GM23338 (cell line): ENCODE measurements at regions not wholly inside any gene's neighbourhood (a gene's known extent, or its start where the extent isn't known, plus 50 kb on each side); places are given as distances from the start of the nearest gene placed in this dataset.

Source experiments
- ATAC-seq: fragments of 200-7000 bp; cut with Tn5 transposase; 3 replicates; pipeline ENCODE4 v1.9.1; 2020
- DNase-seq: peaks from one replicate; pipeline ENCODE4 v3.0.0-alpha.2; 2015; ENCODE audit warnings: low spot score
- H2AFZ ChIP-seq: fragments of 200-600 bp; sonication (generic); 2 replicates; pipeline ENCODE4 v1.8.0; 2016; ENCODE audit warnings: antibody characterized with exemption, mild to moderate bottlenecking, moderate library complexity
- H3F3A ChIP-seq: fragments of 200-600 bp; sonication (generic); replicated peaks from 2 replicates; pipeline ENCODE4 v1.8.0; 2017; ENCODE audit warnings: antibody characterized with exemption, mixed run types, low read depth
- H3K27ac ChIP-seq: fragments of 200-600 bp; sonication (generic); 2 replicates; pipeline ENCODE4 v1.6.1; 2016; ENCODE audit warnings: low read depth
- H3K27me3 ChIP-seq: fragments of 200-600 bp; sonication (generic); 2 replicates; pipeline ENCODE4 v1.8.0; 2016; ENCODE audit warnings: mild to moderate bottlenecking, mixed run types, moderate library complexity; ENCODE audit not compliant: insufficient read depth
- H3K36me3 ChIP-seq: fragments of 200-600 bp; sonication (generic); 2 replicates; pipeline ENCODE4 v1.8.0; 2016; ENCODE audit warnings: mild to moderate bottlenecking; ENCODE audit not compliant: insufficient read depth
- H3K4me1 ChIP-seq: fragments of 200-600 bp; sonication (generic); 2 replicates; pipeline ENCODE4 v1.8.0; 2016; ENCODE audit warnings: mild to moderate bottlenecking, moderate library complexity; ENCODE audit not compliant: insufficient read depth
- H3K4me2 ChIP-seq: fragments of 200-600 bp; sonication (generic); 2 replicates; pipeline ENCODE4 v1.7.1; 2017; ENCODE audit warnings: mixed run types
- H3K4me3 ChIP-seq: fragments of 200-600 bp; sonication (generic); 2 replicates; pipeline ENCODE4 v1.6.1; 2016; ENCODE audit warnings: mixed run types
- H3K79me2 ChIP-seq: fragments of 200-600 bp; sonication (generic); replicated peaks from 2 replicates; pipeline ENCODE4 v1.8.0; 2017; ENCODE audit warnings: mild to moderate bottlenecking; ENCODE audit not compliant: insufficient read depth
- H3K9me2 ChIP-seq: fragments of 200-600 bp; sonication (generic); 2 replicates; pipeline ENCODE4 v1.8.0; 2017; ENCODE audit not compliant: insufficient read depth
- H4K20me1 ChIP-seq: fragments of 200-600 bp; sonication (generic); replicated peaks from 2 replicates; pipeline ENCODE4 v1.8.0; 2017; ENCODE audit warnings: mild to moderate bottlenecking; ENCODE audit not compliant: insufficient read depth
- H3K27ac Mint-ChIP-seq: 2 replicates; pipeline ENCODE4 v1.8.0; 2020; ENCODE audit warnings: inconsistent platforms, mild to moderate bottlenecking, moderate library complexity, mixed read lengths
- H3K27me3 Mint-ChIP-seq: 3 replicates; pipeline ENCODE4 v1.8.0; 2022; ENCODE audit warnings: low read depth, mild to moderate bottlenecking, moderate library complexity, mixed read lengths, inconsistent platforms; ENCODE audit not compliant: insufficient read depth, poor library complexity
- H3K36me3 Mint-ChIP-seq: 3 replicates; pipeline ENCODE4 v1.8.0; 2021; ENCODE audit warnings: low read depth, mild to moderate bottlenecking, inconsistent platforms, moderate library complexity, mixed read lengths
- H3K4me1 Mint-ChIP-seq: 3 replicates; pipeline ENCODE4 v1.8.0; 2020; ENCODE audit warnings: mild to moderate bottlenecking, inconsistent platforms, mixed read lengths
- H3K4me3 Mint-ChIP-seq: 3 replicates; pipeline ENCODE4 v1.8.0; 2021; ENCODE audit warnings: moderate library complexity, mild to moderate bottlenecking, inconsistent platforms, mixed read lengths
- H3K9me3 Mint-ChIP-seq: 3 replicates; pipeline ENCODE4 v1.8.0; 2020; ENCODE audit warnings: moderate library complexity, mild to moderate bottlenecking, inconsistent platforms, mixed read lengths
- CREB1 ChIP-seq: fragments of 250-450 bp; sonication (Bioruptor Pico); IDR thresholded peaks from 2 replicates; pipeline ENCODE4 v1.5.0; 2020; ENCODE audit warnings: low read depth, mild to moderate bottlenecking, moderate library complexity
- ETS1 ChIP-seq: IDR thresholded peaks from 2 replicates; pipeline ENCODE4 v1.6.1; 2016; ENCODE audit warnings: antibody characterized with exemption
- EZH2 ChIP-seq: fragments of 200-600 bp; sonication (generic); IDR thresholded peaks from one replicate; pipeline ENCODE4 v1.8.0; 2017; ENCODE audit warnings: antibody characterized with exemption, mild to moderate bottlenecking, low read depth; ENCODE audit not compliant: unreplicated experiment
- EZH2phosphoT487 ChIP-seq: fragments of 200-600 bp; sonication (generic); IDR thresholded peaks from one replicate; pipeline ENCODE4 v1.8.1; 2018; ENCODE audit warnings: antibody characterized with exemption; ENCODE audit not compliant: unreplicated experiment
- JUNB ChIP-seq: IDR thresholded peaks from one replicate; pipeline ENCODE4 v1.6.1; 2016; ENCODE audit warnings: antibody characterized with exemption; ENCODE audit not compliant: unreplicated experiment
- NANOG ChIP-seq: IDR thresholded peaks from 2 replicates; pipeline ENCODE4 v1.6.1; 2016; ENCODE audit warnings: antibody characterized with exemption, borderline replicate concordance
- POLR2AphosphoS5 ChIP-seq: IDR thresholded peaks from 2 replicates; pipeline ENCODE4 v1.6.1; 2016; ENCODE audit warnings: antibody characterized with exemption, low read depth
- REST ChIP-seq: IDR thresholded peaks from one replicate; pipeline ENCODE4 v1.6.1; 2018; ENCODE audit warnings: antibody characterized with exemption; ENCODE audit not compliant: unreplicated experiment
- STAT1 ChIP-seq: IDR thresholded peaks from one replicate; pipeline ENCODE4 v1.6.1; 2016; ENCODE audit warnings: antibody characterized with exemption; ENCODE audit not compliant: unreplicated experiment
- ZNF114 ChIP-seq: fragments of 250-450 bp; sonication (Bioruptor Pico); IDR thresholded peaks from 2 replicates; pipeline ENCODE4 v1.5.0; 2020; ENCODE audit warnings: mild to moderate bottlenecking, moderate library complexity
- ZNF331 ChIP-seq: fragments of 250-450 bp; sonication (Bioruptor Pico); IDR thresholded peaks from 2 replicates; pipeline ENCODE4 v1.5.0; 2020; ENCODE audit warnings: low read depth, mild to moderate bottlenecking, moderate library complexity
- TF ChIP-seq, protein P1 (sequence below), 2 experiments: fragments of 200-600 bp in 1 of 2; sonication (generic) in 1 of 2; conservative IDR thresholded peaks; 2 replicates each; pipeline versions ENCODE4 v1.5.1 to v1.6.1; 2016 to 2017; ENCODE audit warnings: antibody characterized with exemption in 2 of 2, low read depth in 2 of 2, mild to moderate bottlenecking in 2 of 2, moderate library complexity in 1 of 2

DNA sequence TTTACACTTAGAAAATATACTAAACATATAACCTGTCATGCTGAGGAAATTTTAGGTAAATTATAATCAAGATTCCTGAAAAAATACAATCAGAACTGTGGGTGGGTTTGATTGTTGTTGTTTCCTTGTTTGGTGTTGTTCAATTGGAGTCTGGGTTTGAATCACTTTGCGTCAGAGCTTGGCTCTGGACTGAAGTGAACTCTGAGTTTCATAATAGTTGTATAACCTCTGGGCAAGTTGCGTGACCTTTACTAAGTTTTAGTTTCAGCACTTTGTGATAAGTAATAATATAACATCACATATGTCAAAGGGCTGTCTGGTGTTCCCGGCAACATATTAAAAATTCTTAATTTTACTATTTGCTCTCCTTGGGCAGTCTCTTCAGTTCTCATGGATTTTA, 758.1 kb downstream of the RAPGEF2 start (continued):
- no peak for TF ChIP-seq CREB1 (CRISPR knock-in tag)
- TF ChIP-seq ZNF114 (CRISPR knock-in tag) = no peak
- no peak for TF ChIP-seq ZNF331
- no peak for TF ChIP-seq ETS1
- no peak for TF ChIP-seq NANOG
- TF ChIP-seq JUNB = no peak
- TF ChIP-seq, protein P1, sequence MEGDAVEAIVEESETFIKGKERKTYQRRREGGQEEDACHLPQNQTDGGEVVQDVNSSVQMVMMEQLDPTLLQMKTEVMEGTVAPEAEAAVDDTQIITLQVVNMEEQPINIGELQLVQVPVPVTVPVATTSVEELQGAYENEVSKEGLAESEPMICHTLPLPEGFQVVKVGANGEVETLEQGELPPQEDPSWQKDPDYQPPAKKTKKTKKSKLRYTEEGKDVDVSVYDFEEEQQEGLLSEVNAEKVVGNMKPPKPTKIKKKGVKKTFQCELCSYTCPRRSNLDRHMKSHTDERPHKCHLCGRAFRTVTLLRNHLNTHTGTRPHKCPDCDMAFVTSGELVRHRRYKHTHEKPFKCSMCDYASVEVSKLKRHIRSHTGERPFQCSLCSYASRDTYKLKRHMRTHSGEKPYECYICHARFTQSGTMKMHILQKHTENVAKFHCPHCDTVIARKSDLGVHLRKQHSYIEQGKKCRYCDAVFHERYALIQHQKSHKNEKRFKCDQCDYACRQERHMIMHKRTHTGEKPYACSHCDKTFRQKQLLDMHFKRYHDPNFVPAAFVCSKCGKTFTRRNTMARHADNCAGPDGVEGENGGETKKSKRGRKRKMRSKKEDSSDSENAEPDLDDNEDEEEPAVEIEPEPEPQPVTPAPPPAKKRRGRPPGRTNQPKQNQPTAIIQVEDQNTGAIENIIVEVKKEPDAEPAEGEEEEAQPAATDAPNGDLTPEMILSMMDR (conservative IDR thresholded peaks at IDR 0.05; ENCODE audit: low read depth in 2 of 2) = no peak
- no peak for TF ChIP-seq REST
- no peak for TF ChIP-seq EZH2phosphoT487
- no peak for TF ChIP-seq POLR2AphosphoS5

GRCh38 chr4:159864337-159864736, 761.5 kb downstream of the RAPGEF2 start:
- Mint-ChIP-seq H3K27me3 (no peaks in the 10 kb centered on the region), H3K36me3 (no peaks in the 10 kb centered on the region), H3K9me3 (no peaks in the 10 kb centered on the region; the same call in 2 of the 3 replicates), H3K4me1 (no peaks in the 10 kb centered on the region), H3K27ac (no peak overlapping the region), H3K4me3 (no peak overlapping the region)
- Histone ChIP-seq H3F3A (no peaks in the 10 kb centered on the region), H3K27me3 (no peaks in the 10 kb centered on the region), H3K79me2 (no peaks in the 10 kb centered on the region), H3K36me3 (no peaks in the 10 kb centered on the region), H4K20me1 (no peaks in the 10 kb centered on the region), H2AFZ (no peak overlapping the region), H3K9me2 (no peaks in the 10 kb centered on the region), H3K4me2 (no peak overlapping the region), H3K4me1 (no peaks in the 10 kb centered on the region), H3K4me3 (no peak overlapping the region), H3K27ac (no peak overlapping the region)
- DNase-seq = no peak
- ATAC-seq = no peak
- TF ChIP-seq NANOG (no peak), ZNF114 (CRISPR knock-in tag) (no peak), ZNF331 (no peak), JUNB (no peak), STAT1 (no peak), ETS1 (no peak), EZH2 (no peak), EZH2phosphoT487 (no peak), REST (no peak)
- TF ChIP-seq, protein P1 (conservative IDR thresholded peaks at IDR 0.05; ENCODE audit: low read depth in 2 of 2) = no peak
